Gastroesophageal sphincter (tissue), 4 donors: ENCODE measurements at regions not wholly inside any gene's neighbourhood (a gene's known extent, or its start where the extent isn't known, plus 50 kb on each side); places are given as distances from the start of the nearest gene placed in this dataset.

Experiments
- ATAC-seq: fragments of 150-250 bp; one replicate; pipeline ENCODE4 v1.9.1; 2016; ENCODE audit warnings: mild to moderate bottlenecking, moderate library complexity
- H3K27ac ChIP-seq, 4 donors: fragments of 200-600 bp; sonication (generic) in 3 of 4; 1 replicate in 3 of 4; 2 replicates in 1 of 4; pipeline ENCODE4 v1.5.1; 2016 to 2019
- H3K27me3 ChIP-seq: fragments of 200-600 bp; sonication (generic); one replicate; pipeline ENCODE4 v1.5.1; 2019
- H3K36me3 ChIP-seq, 2 donors: fragments of 200-600 bp; sonication (generic); one replicate each; pipeline ENCODE4 v1.5.1; 2019; ENCODE audit warnings: control low read depth in 1 of 2
- H3K4me1 ChIP-seq, 3 donors: fragments of 200-600 bp; sonication (generic); 1 replicate in 2 of 3; 2 replicates in 1 of 3; pipeline ENCODE4 v1.5.1; 2016 to 2019; ENCODE audit warnings: control low read depth in 2 of 3
- H3K4me3 ChIP-seq, 2 donors: fragments of 200-600 bp; sonication (generic); one replicate each; pipeline ENCODE4 v1.5.1; 2019; ENCODE audit warnings: mild to moderate bottlenecking in 1 of 2, moderate library complexity in 1 of 2
- H3K9me3 ChIP-seq, 3 donors: fragments of 200-600 bp; sonication (generic); one replicate each; pipeline ENCODE4 v1.5.1; 2017 to 2019; ENCODE audit warnings: control low read depth in 2 of 3
- EP300 ChIP-seq: sonication (generic); formaldehyde crosslinking; IDR thresholded peaks from one replicate; pipeline ENCODE4 v1.6.1; 2017; ENCODE audit warnings: antibody characterized with exemption, mild to moderate bottlenecking
- POLR2A ChIP-seq, 2 donors: fragments of 450-650 bp; IDR thresholded peaks; one replicate each; pipeline ENCODE4 v1.6.1; 2017; ENCODE audit warnings: antibody characterized with exemption in 2 of 2, mild to moderate bottlenecking in 2 of 2, moderate library complexity in 1 of 2
- POLR2AphosphoS5 ChIP-seq: sonication (generic); formaldehyde crosslinking; IDR thresholded peaks from one replicate; pipeline ENCODE4 v1.6.1; 2017; ENCODE audit warnings: antibody characterized with exemption
- WGBS, 2 donors: methylation state at CpG; one replicate each; pipeline ENCODE4 v1.1.5; 2018; ENCODE audit warnings: low coverage in 1 of 2; 5-methylcytosine and 5-hydroxymethylcytosine counted together
- TF ChIP-seq, protein P1 (sequence below), 4 experiments: fragments of 200-600 bp in 2 of 4; fragments of 450-650 bp in 2 of 4; sonication (generic) in 1 of 4; IDR thresholded peaks; one replicate each; pipeline ENCODE4 v1.5.1; 2017 to 2019; ENCODE audit warnings: antibody characterized with exemption in 4 of 4, mild to moderate bottlenecking in 2 of 4, moderate library complexity in 2 of 4

GRCh38 chr3:95197661-95198060, 1134.8 kb downstream of the NSUN3 start:
- Histone ChIP-seq H3K36me3 (no peaks in the 10 kb centered on the region), H3K4me1 (no peaks in the 10 kb centered on the region), H3K4me3 (no peak overlapping the region), H3K27me3 (no peaks in the 10 kb centered on the region), H3K27ac (no peak overlapping the region), H3K9me3 (no peaks in the 10 kb centered on the region)
- TF ChIP-seq EP300 (no peak), POLR2AphosphoS5 (no peak), POLR2A (IDR thresholded peaks at IDR 0.05) (no peak)
- TF ChIP-seq, protein P1, sequence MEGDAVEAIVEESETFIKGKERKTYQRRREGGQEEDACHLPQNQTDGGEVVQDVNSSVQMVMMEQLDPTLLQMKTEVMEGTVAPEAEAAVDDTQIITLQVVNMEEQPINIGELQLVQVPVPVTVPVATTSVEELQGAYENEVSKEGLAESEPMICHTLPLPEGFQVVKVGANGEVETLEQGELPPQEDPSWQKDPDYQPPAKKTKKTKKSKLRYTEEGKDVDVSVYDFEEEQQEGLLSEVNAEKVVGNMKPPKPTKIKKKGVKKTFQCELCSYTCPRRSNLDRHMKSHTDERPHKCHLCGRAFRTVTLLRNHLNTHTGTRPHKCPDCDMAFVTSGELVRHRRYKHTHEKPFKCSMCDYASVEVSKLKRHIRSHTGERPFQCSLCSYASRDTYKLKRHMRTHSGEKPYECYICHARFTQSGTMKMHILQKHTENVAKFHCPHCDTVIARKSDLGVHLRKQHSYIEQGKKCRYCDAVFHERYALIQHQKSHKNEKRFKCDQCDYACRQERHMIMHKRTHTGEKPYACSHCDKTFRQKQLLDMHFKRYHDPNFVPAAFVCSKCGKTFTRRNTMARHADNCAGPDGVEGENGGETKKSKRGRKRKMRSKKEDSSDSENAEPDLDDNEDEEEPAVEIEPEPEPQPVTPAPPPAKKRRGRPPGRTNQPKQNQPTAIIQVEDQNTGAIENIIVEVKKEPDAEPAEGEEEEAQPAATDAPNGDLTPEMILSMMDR (IDR thresholded peaks at IDR 0.05), result no peak
- 69 to 80% methylated on average over 4 of the region's 4 CpGs for WGBS, 2 donors
- ATAC-seq, result no peak

- no peak for ATAC-seq
- H3K36me3 ChIP-seq, result no peaks in the 10 kb centered on the region
- no peaks in the 10 kb centered on the region for H3K27me3 ChIP-seq
- H3K4me3 ChIP-seq, result no peak overlapping the region
- no peaks in the 10 kb centered on the region for H3K4me1 ChIP-seq
- no peaks in the 10 kb centered on the region for H3K9me3 ChIP-seq
- H3K27ac ChIP-seq, result no peak overlapping the region
- WGBS, 2 donors, result 91 to 100% methylated on average over 1 of the region's 1 CpG
- no peak for TF ChIP-seq EP300
- TF ChIP-seq POLR2AphosphoS5, result no peak
- no peak for TF ChIP-seq POLR2A (IDR thresholded peaks at IDR 0.05)
- TF ChIP-seq, protein P1 (IDR thresholded peaks at IDR 0.05), result no peak
Measured at GRCh38 chr3:95200384-95200783, 1137.5 kb downstream of the NSUN3 start.

DNA sequence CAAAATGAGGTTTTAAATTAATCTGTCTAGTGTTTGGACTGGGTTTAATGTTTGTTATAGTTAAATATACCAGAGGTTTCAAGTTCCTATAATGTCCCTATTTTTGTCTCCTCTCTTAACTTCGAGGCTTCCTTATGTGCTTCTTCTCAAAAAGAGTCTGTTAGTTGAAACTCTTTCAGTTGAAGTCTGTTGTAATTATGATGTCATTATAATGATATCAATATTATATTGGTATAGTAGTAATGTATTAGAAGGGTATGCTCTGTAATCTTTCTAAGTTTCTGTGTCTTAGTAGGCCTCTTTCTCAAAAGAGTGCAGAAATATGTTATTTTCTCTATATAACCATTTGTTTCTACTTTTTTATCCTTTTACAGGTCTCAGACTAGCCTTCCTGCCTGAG, 1148.0 kb downstream of the NSUN3 start:
- H3K4me3 ChIP-seq, result no peak overlapping the region
- H3K36me3 ChIP-seq, result no peaks in the 10 kb centered on the region
- no peaks in the 10 kb centered on the region for H3K9me3 ChIP-seq
- WGBS, 2 donors, result 17 to 70% methylated on average over 1 of the region's 1 CpG
- TF ChIP-seq EP300 (no peak), POLR2A (IDR thresholded peaks at IDR 0.05) (no peak), POLR2AphosphoS5 (no peak)
- TF ChIP-seq, protein P1 (IDR thresholded peaks at IDR 0.05), result no peak
- ATAC-seq, result no peak
- no peaks in the 10 kb centered on the region for H3K4me1 ChIP-seq
- no peaks in the 10 kb centered on the region for H3K27me3 ChIP-seq
- no peak overlapping the region for H3K27ac ChIP-seq

GRCh38 chr3:95212117-95212516, 1149.3 kb downstream of the NSUN3 start:
- H3K9me3 ChIP-seq, result no peaks in the 10 kb centered on the region
- H3K4me1 ChIP-seq, result no peaks in the 10 kb centered on the region
- no peaks in the 10 kb centered on the region for H3K27me3 ChIP-seq
- TF ChIP-seq, protein P1 (IDR thresholded peaks at IDR 0.05), result no peak
- TF ChIP-seq POLR2AphosphoS5 (no peak), EP300 (no peak), POLR2A (IDR thresholded peaks at IDR 0.05) (no peak)
- 79 to 100% methylated on average over 1 to 2 of the region's 2 CpGs for WGBS, 2 donors
- no peak overlapping the region for H3K4me3 ChIP-seq
- no peak for ATAC-seq
- no peaks in the 10 kb centered on the region for H3K36me3 ChIP-seq
- H3K27ac ChIP-seq, result no peak overlapping the region

GRCh38 chr3:95215437-95215957, 1152.6 kb downstream of the NSUN3 start:
- Histone ChIP-seq H3K27ac (no peak overlapping the region), H3K4me1 (no peaks in the 10 kb centered on the region), H3K27me3 (no peaks in the 10 kb centered on the region), H3K36me3 (no peaks in the 10 kb centered on the region), H3K4me3 (no peak overlapping the region), H3K9me3 (no peaks in the 10 kb centered on the region)
- ATAC-seq, result no peak
- 88 to 91% methylated on average over 1 of the region's 1 CpG for WGBS, 2 donors
- TF ChIP-seq POLR2A (IDR thresholded peaks at IDR 0.05) (no peak), EP300 (no peak), POLR2AphosphoS5 (no peak)
- TF ChIP-seq, protein P1 (IDR thresholded peaks at IDR 0.05), result no peak
